ENCODE measurements at regions not wholly inside any gene's neighbourhood (a gene's known extent, or its start where the extent isn't known, plus 50 kb on each side); places are given as distances from the start of the nearest gene placed in this dataset.

- DNase-seq (ENCODE audit: low read depth) = no peak
- Histone ChIP-seq H3K36me3 (ENCODE audit: control insufficient read depth, insufficient read depth, low read length) (no peaks in the 10 kb centered on the region), H3K4me3 (ENCODE audit: low read depth, low read length) (no peak overlapping the region), H3K27me3 (ENCODE audit: control insufficient read depth, insufficient read depth, low read length) (no peaks in the 10 kb centered on the region; the same call in 1 of the 2 replicates)
- no peak for TF ChIP-seq CTCF (IDR thresholded peaks at IDR 0.05; ENCODE audit: insufficient read depth, low read depth, low read length)
- ChIA-PET CTCF (interaction anchor here (1.7 kb wide), 1 partner anchor 8 kb away, joined by 4 read pairs; no protein-coding TSS in a partner anchor), POLR2A (no interaction called here)
These were observed 113.2 kb downstream of the GYPC start for GRCh38 chr2:126769118-126769517.

GRCh38 chr2:126770466-126770865 lies 114.5 kb downstream of the GYPC start:
- Histone ChIP-seq H3K27me3 (ENCODE audit: control insufficient read depth, insufficient read depth, low read length) (peaks cover 4% of the 10 kb centered on the region; the same call in 1 of the 2 replicates), H3K4me3 (ENCODE audit: low read depth, low read length) (no peak overlapping the region), H3K36me3 (ENCODE audit: control insufficient read depth, insufficient read depth, low read length) (no peaks in the 10 kb centered on the region)
- ChIA-PET POLR2A (no interaction called here), CTCF (no interaction called here)
- no peak for TF ChIP-seq CTCF (IDR thresholded peaks at IDR 0.05; ENCODE audit: insufficient read depth, low read depth, low read length)
- DNase-seq (ENCODE audit: low read depth) = no peak

- no peak overlapping the region for H3K4me3 ChIP-seq (ENCODE audit: low read depth, low read length)
- no peaks in the 10 kb centered on the region for H3K36me3 ChIP-seq (ENCODE audit: control insufficient read depth, insufficient read depth, low read length)
- no peak for DNase-seq (ENCODE audit: low read depth)
- H3K27me3 ChIP-seq (ENCODE audit: control insufficient read depth, insufficient read depth, low read length) = peaks cover 4% of the 10 kb centered on the region
- ChIA-PET POLR2A (no interaction called here), CTCF (no interaction called here)
- no peak for TF ChIP-seq CTCF (IDR thresholded peaks at IDR 0.05; ENCODE audit: insufficient read depth, low read depth, low read length)
These were observed 115.1 kb downstream of the GYPC start for GRCh38 chr2:126771094-126771493.

GRCh38 chr2:126771501-126772195 lies 115.7 kb downstream of the GYPC start:
- POLR2A ChIA-PET = no interaction called here
- H3K4me3 ChIP-seq (ENCODE audit: low read depth, low read length) = no peak overlapping the region
- H3K36me3 ChIP-seq (ENCODE audit: control insufficient read depth, insufficient read depth, low read length) = no peaks in the 10 kb centered on the region
- peaks cover 4% of the 10 kb centered on the region for H3K27me3 ChIP-seq (ENCODE audit: control insufficient read depth, insufficient read depth, low read length)
- CTCF ChIA-PET = no interaction called here
- no peak for DNase-seq (ENCODE audit: low read depth)
- no peak for TF ChIP-seq CTCF (IDR thresholded peaks at IDR 0.05; ENCODE audit: insufficient read depth, low read depth, low read length)

GRCh38 chr2:126774290-126774689 lies 118.3 kb downstream of the GYPC start:
- ChIA-PET POLR2A (no interaction called here), CTCF (interaction anchor here (0.8 to 5.2 kb wide), 2 partner anchors 247 kb away, joined by 3 to 59 read pairs; no protein-coding TSS in a partner anchor)
- Histone ChIP-seq H3K27me3 (ENCODE audit: control insufficient read depth, insufficient read depth, low read length) (peaks cover 4% of the 10 kb centered on the region), H3K4me3 (ENCODE audit: low read depth, low read length) (no peak overlapping the region), H3K36me3 (ENCODE audit: control insufficient read depth, insufficient read depth, low read length) (no peaks in the 10 kb centered on the region)
- DNase-seq (ENCODE audit: low read depth) = no peak
- no peak for TF ChIP-seq CTCF (IDR thresholded peaks at IDR 0.05; ENCODE audit: insufficient read depth, low read depth, low read length)
